G401.6 (cell line): ENCODE measurements at regions not wholly inside any gene's neighbourhood (a gene's known extent, or its start where the extent isn't known, plus 50 kb on each side); places are given as distances from the start of the nearest gene placed in this dataset.
"Not testable (repeated sequence)": the region's sequence is repeated elsewhere in the genome, so short reads cannot be mapped to it uniquely, and the experiment has no call there.

Source experiments
- FAIRE-seq: peaks from 2 replicates; lab custom pipeline; 2012; peaks lifted over from hg19 to GRCh38; lab: Jason Lieb, UNC

DNA sequence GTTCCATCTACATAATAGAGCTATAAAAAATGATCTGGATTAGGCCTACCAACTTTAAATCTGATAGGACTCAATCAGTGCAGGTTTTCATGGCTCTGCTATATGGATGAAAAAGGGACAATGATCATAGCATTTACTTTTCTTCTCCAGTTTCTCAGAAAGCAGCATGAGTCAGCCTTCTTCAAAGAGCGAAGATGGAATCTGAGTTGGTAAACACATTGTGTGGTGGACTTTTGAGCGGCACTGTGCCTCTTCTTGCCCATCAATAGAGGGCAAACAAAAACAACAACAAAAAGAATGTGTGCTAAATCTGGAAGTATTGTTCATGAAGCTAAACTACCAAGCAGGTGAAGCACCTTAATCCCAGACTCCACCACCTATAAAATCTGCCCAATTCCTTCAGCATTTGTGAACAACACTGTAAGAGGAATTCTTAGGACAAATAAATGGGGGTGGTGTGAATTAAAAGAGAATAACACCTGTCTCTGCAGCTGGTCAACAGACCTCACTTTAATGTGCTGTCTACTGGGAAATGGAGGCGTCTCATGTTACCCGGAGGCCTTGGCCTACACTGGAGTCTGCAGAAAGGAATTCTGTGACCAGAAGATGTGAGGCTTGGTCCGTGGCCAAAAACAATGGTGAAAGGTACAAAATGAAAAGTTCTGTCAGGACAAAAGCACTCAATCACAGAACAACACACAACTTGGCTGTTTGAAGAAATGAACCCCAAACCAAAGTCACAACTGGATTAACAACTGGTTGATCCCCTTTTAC, 609.0 kb downstream of the IRS1 start:
- no peak for FAIRE-seq

DNA sequence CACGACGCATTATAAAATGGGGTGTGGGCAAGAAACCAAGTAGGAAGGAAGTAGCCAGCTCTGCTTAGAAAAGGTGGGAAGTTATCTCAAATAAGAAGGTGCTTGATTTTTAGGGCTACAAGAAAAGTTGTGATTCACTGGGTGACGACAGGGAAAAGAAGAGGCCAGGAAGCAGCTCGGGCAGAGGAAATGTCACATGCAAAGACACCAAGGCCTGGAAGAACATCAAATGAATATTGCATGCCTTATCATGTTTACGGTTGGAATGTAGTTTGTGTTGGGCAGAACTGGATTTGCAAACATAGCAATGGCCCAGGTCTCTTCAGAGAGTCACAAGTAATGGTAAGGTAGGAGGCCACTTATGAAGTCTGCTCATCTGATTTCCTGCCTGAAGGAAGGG, 610.6 kb downstream of the IRS1 start:
- no peak for FAIRE-seq

DNA sequence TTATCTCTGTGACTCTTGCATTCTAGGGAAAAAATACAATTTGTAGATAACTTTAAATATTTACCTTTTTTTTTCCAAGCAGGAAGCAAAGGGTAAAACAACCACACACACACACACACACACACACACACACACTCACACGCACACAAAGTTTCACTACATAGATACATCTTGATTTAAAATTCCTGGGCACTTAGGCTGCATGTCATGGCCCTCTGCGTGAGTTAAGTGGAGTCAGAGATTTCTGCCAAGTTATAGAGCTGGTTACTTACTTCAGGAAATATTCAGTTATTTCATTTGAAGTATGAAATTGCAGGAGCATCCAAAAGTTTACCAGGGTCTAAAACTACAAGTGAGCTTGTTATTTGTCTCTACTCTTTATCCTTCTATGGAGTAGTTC, 612.0 kb downstream of the IRS1 start:
- FAIRE-seq, result no peak

DNA sequence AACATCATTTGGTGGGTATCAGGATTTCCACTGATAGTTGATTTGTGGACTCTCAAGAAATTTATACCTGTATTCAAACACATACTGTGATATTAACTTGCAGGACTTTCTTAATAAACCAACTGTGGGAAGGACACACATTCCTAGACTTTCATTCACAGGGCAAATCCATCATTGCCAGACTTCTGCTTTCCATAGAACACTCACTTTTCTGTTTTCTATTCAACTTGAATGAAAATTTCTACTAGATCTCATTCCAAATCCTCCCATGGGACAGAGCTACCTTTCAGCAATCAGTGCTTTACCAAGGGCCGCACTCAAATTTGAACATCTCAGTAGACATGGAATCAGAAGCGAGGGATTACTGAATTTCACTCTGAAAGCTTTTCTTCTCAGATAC, 612.5 kb downstream of the IRS1 start:
- FAIRE-seq, result no peak

GRCh38 chr2:226185616-226186211, 613.9 kb downstream of the IRS1 start:
- FAIRE-seq, result no peak

GRCh38 chr2:226184940-226185615, 614.5 kb downstream of the IRS1 start:
- no peak for FAIRE-seq

DNA sequence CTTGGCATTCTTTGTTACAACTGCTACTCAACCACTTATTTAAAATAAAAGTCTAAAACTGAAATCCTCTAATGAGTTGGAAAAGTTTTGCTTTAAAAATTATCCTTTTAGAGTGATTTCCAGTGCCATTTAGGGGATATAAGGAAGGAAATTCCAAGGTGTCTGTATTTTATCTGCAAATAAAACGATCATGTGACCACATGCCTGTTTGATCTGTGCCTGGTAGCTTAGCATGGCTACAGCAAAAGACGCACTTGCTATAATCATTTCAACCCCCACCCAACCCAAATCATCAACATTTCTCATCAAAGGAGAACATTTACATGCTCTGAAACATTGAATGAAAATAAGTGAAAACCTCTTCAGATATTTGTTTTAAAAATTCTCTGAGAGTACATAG, 615.1 kb downstream of the IRS1 start:
- no peak for FAIRE-seq

GRCh38 chr2:226183550-226183949, 616.1 kb downstream of the IRS1 start:
- FAIRE-seq, result no peak

DNA sequence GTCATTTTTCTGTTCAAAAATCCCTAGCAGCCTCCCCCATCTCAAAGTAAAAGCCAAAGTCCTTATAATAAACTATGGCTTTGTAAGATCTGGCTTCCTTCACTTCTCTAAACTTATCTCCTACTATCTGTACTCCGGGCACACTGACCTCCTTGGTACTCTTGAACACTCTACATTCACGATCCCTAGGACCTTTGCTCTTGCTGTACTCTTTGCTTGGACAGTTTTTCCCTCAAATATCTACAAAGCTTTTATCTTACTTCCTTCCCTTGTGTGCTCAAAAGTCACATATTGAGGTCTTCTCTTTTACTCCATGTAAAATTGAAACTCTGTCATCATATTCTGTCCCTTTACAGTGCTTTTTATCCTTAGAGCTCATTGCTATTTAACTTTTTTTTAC, 616.6 kb downstream of the IRS1 start:
- no peak for FAIRE-seq

DNA sequence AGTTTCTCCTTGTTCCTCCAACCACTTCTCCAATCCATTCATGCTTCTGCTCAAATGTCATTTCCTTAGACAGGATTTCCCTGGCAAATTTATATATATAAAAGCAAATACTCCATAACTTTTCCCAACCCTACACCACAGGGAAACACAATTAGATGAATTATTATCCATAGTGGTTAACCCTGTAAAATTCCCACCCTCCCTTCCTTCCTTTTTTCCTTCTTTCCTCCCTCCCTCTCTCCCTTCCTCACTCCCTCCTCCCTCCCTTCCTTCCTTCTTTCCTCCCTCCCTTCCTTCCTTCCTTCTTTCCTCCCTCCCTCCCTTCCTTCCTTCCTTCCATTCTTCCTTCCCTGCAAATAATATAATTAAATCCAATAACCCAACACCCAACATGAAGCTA, 617.7 kb downstream of the IRS1 start:
- no peak for FAIRE-seq

DNA sequence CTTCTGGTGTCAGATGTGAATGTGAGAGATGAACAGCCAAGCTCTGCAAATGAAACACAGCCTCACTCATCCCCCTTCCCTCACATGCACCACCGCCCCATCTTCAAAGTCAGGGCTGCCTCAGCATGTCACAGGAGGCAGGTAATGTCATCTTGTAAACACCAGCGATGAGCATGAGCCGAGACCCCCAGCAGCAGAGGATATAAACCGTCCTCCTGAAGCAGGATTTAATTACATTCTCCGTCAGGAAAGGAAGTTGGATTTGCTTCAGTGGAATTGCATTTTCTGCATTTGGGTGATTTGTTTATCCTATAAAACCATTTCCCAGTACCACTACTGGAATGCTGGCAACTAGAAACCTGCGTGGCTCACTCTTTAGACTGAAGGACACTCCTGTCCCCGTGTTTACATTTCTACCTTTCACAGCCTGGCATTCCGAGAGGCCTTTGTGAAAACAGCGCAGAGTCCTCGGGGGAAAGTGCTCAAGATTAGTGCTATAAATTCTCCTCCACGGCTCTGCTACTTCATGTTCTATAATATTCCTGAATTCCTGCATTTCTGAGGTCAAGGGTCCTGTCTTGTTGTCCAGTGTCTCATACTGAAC, 619.2 kb downstream of the IRS1 start:
- FAIRE-seq, result no peak

GRCh38 chr2:226179010-226179409, 620.6 kb downstream of the IRS1 start:
- FAIRE-seq, result no peak

- no peak for FAIRE-seq
Measured at GRCh38 chr2:226176283-226176984, 623.2 kb downstream of the IRS1 start.

DNA sequence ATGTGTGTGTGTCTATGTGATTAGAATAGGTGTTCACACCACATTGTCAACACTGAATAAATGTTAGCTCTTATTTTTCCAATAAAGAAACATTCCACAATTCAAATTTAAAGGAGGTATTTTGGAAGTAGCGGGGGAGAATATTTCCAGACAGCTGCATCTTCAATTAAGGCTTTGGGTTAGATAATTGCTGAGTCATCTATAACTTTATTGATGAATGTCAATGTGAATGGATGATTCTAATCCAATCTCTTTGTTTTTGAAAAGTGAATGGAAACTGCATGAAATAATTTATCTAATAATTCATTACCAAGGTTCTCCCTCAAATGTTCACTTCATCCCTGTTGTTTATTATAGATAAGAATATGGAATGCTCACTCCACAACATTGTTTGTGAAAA, 625.2 kb downstream of the IRS1 start:
- FAIRE-seq, result no peak

GRCh38 chr2:226172939-226173338, 626.7 kb downstream of the IRS1 start:
- no peak for FAIRE-seq

DNA sequence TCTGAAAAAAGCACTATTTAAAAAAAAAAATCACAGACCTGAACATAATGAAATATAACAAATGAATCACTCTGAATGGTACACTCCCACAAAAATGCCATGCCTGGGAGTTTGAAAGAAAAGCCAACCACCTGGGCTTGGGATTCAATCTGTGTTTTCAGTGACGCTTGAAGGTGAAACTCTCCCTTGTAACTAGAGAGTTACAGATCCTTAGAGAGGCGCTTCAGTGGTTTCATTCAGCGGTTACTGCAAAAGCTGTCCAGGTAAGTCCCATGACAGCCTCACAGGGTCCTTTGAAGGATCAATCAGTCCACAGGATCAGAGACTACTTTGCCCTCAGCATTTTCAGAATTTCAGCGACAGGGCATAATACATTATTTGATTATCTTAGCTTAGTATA, 627.3 kb downstream of the IRS1 start:
- no peak for FAIRE-seq

- no peak for FAIRE-seq
Measured at GRCh38 chr2:226169751-226170581, 629.7 kb downstream of the IRS1 start.

GRCh38 chr2:226168496-226169160, 631.0 kb downstream of the IRS1 start:
- no peak for FAIRE-seq

DNA sequence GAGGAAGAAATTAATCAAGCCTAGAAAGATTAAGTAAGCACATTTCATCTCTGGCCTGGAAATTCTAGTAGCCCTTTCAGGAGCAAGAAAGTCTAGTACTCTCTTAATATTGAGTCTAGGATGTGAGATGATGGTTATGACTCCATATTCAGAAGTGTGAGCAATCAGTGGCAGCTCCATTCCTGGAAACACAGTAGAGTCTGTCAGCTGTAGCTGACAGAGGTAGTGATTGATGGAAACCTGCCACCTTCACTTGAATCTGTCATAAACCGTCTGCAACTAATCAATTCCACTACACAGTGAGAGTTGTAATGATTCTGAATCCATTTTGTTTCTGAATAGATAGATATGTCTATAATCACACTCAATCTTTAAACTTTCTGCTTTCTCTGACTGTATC, 635.1 kb downstream of the IRS1 start:
- FAIRE-seq, result no peak

DNA sequence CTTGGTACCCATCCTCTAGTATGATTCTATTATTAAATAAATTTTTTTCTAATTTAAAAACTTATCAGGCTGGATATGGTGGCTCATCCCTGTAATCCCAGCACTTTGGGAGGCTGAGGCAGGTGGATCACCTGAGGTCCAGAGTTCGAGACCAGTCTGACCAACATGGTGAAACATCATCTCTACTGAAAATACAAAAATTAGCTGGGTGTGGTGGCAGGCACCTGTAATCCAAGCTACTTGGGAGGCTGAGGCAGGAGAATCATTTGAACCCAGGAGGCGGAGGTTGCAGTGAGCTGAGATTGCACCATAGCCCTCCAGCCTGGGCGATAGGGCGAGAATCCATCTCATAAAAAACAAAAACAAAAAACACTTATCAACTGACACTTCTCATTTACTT, 639.0 kb downstream of the IRS1 start:
- FAIRE-seq, result not testable (repeated sequence)

GRCh38 chr2:226159875-226160479, 639.6 kb downstream of the IRS1 start:
- no peak for FAIRE-seq
